Subcutaneous abdominal adipose tissue (tissue), 5 donors: ENCODE measurements at regions not wholly inside any gene's neighbourhood (a gene's known extent, or its start where the extent isn't known, plus 50 kb on each side); places are given as distances from the start of the nearest gene placed in this dataset.

Experiments used
- H3K27ac ChIP-seq: one replicate; pipeline ENCODE4 v1.7.0; 2013; ENCODE audit warnings: low read depth, mild to moderate bottlenecking, inconsistent platforms, low read length, moderate library complexity
- H3K27me3 ChIP-seq, 5 donors: one replicate each; pipeline ENCODE4 v1.7.0; 2013; ENCODE audit warnings: low read length in 5 of 5, inconsistent platforms in 1 of 5; ENCODE audit not compliant: control insufficient read depth in 5 of 5, insufficient read depth in 4 of 5
- H3K36me3 ChIP-seq, 5 donors: one replicate each; pipeline ENCODE4 v1.7.0; 2013; ENCODE audit warnings: low read length in 5 of 5; ENCODE audit not compliant: control insufficient read depth in 5 of 5, insufficient read depth in 5 of 5
- H3K4me1 ChIP-seq, 5 donors: one replicate each; pipeline ENCODE4 v1.7.0; 2013; ENCODE audit warnings: low read length in 5 of 5, mild to moderate bottlenecking in 3 of 5, moderate library complexity in 1 of 5; ENCODE audit not compliant: control insufficient read depth in 5 of 5, insufficient read depth in 5 of 5
- H3K4me3 ChIP-seq, 5 donors: one replicate each; pipeline ENCODE4 v1.7.0; 2013; ENCODE audit warnings: low read length in 5 of 5, low read depth in 1 of 5
- H3K9ac ChIP-seq, 5 donors: one replicate each; pipeline ENCODE4 v1.7.0; 2013; ENCODE audit warnings: low read length in 5 of 5, mild to moderate bottlenecking in 4 of 5, moderate library complexity in 3 of 5
- H3K9me3 ChIP-seq, 5 donors: one replicate each; pipeline ENCODE4 v1.7.0; 2013; ENCODE audit warnings: low read length in 5 of 5; ENCODE audit not compliant: control insufficient read depth in 5 of 5
- donor health status: healthy.
- donor health status: healthy.
- donor health status: healthy.
- donor health status: healthy.
- donor health status: healthy.

- H3K9me3 ChIP-seq: peaks cover 0 to 21% (median 16%) of the 10 kb centered on the region in 5 donors
These were observed 2614.2 kb downstream of the PCDH7 start for GRCh38 chr4:33334416-33334815.

GRCh38 chr4:33339762-33340161 is 2619.6 kb downstream of the PCDH7 start:
- H3K36me3 ChIP-seq: no peaks in the 10 kb centered on the region
- H3K4me3 ChIP-seq: no peak overlapping the region
- no peaks in the 10 kb centered on the region for H3K4me1 ChIP-seq
- no peak overlapping the region for H3K9ac ChIP-seq
- H3K9me3 ChIP-seq: peaks cover 0 to 12% (median 7%) of the 10 kb centered on the region in 5 donors
- H3K27me3 ChIP-seq: no peaks in the 10 kb centered on the region
- no peak overlapping the region for H3K27ac ChIP-seq

More at GRCh38 chr4:33334416-33334815, 2614.2 kb downstream of the PCDH7 start:
- H3K4me3 ChIP-seq: no peak overlapping the region
- H3K27ac ChIP-seq: no peak overlapping the region
- no peak overlapping the region for H3K9ac ChIP-seq
- no peaks in the 10 kb centered on the region for H3K36me3 ChIP-seq
- H3K4me1 ChIP-seq: no peaks in the 10 kb centered on the region
- peaks cover 0 to 3% (median 0%) of the 10 kb centered on the region in 5 donors for H3K27me3 ChIP-seq

- no peaks in the 10 kb centered on the region for H3K4me1 ChIP-seq
- H3K9me3 ChIP-seq: peaks cover 0 to 12% (median 7%) of the 10 kb centered on the region in 5 donors
- no peak overlapping the region for H3K9ac ChIP-seq
- no peaks in the 10 kb centered on the region for H3K36me3 ChIP-seq
- H3K4me3 ChIP-seq: no peak overlapping the region
- H3K27ac ChIP-seq: no peak overlapping the region
- H3K27me3 ChIP-seq: no peaks in the 10 kb centered on the region
These were observed 2620.0 kb downstream of the PCDH7 start for GRCh38 chr4:33340168-33340567.

GRCh38 chr4:33349376-33349775 is 2629.2 kb downstream of the PCDH7 start:
- Histone ChIP-seq H3K4me3 (no peak overlapping the region), H3K27ac (no peak overlapping the region), H3K4me1 (no peaks in the 10 kb centered on the region), H3K36me3 (no peaks in the 10 kb centered on the region), H3K9ac (no peak overlapping the region), H3K9me3 (no peaks in the 10 kb centered on the region), H3K27me3 (no peaks in the 10 kb centered on the region)

GRCh38 chr4:33357121-33357520 is 2637.0 kb downstream of the PCDH7 start:
- Histone ChIP-seq H3K9ac (no peak overlapping the region), H3K27ac (no peak overlapping the region), H3K4me1 (no peaks in the 10 kb centered on the region), H3K27me3 (no peaks in the 10 kb centered on the region), H3K36me3 (no peaks in the 10 kb centered on the region), H3K9me3 (no peaks in the 10 kb centered on the region), H3K4me3 (no peak overlapping the region)

- H3K4me1 ChIP-seq: no peaks in the 10 kb centered on the region
- no peak overlapping the region for H3K4me3 ChIP-seq
- H3K36me3 ChIP-seq: no peaks in the 10 kb centered on the region
- peaks cover 0 to 3% (median 0%) of the 10 kb centered on the region in 5 donors for H3K9me3 ChIP-seq
- no peak overlapping the region for H3K9ac ChIP-seq
- H3K27ac ChIP-seq: no peak overlapping the region
- H3K27me3 ChIP-seq: no peaks in the 10 kb centered on the region
These were observed 2649.3 kb downstream of the PCDH7 start for GRCh38 chr4:33369446-33369845.

- Histone ChIP-seq H3K36me3 (no peaks in the 10 kb centered on the region), H3K27me3 (no peaks in the 10 kb centered on the region), H3K4me1 (no peaks in the 10 kb centered on the region), H3K9me3 (peaks cover 0 to 10% (median 9%) of the 10 kb centered on the region in 5 donors), H3K4me3 (no peak overlapping the region), H3K27ac (no peak overlapping the region), H3K9ac (no peak overlapping the region)
These were observed 2661.6 kb downstream of the PCDH7 start for GRCh38 chr4:33381816-33382215.

GRCh38 chr4:33386764-33387163 is 2666.6 kb downstream of the PCDH7 start:
- Histone ChIP-seq H3K9ac (no peak overlapping the region), H3K27ac (no peak overlapping the region), H3K27me3 (no peaks in the 10 kb centered on the region), H3K4me1 (no peaks in the 10 kb centered on the region), H3K9me3 (peaks cover 0 to 10% (median 9%) of the 10 kb centered on the region in 5 donors), H3K4me3 (no peak overlapping the region), H3K36me3 (no peaks in the 10 kb centered on the region)

GRCh38 chr4:33390976-33391375 is 2670.8 kb downstream of the PCDH7 start:
- no peak overlapping the region for H3K9ac ChIP-seq
- no peaks in the 10 kb centered on the region for H3K9me3 ChIP-seq
- no peaks in the 10 kb centered on the region for H3K4me1 ChIP-seq
- H3K27me3 ChIP-seq: no peaks in the 10 kb centered on the region
- H3K27ac ChIP-seq: no peak overlapping the region
- H3K4me3 ChIP-seq: no peak overlapping the region
- H3K36me3 ChIP-seq: no peaks in the 10 kb centered on the region

GRCh38 chr4:33395731-33396485 is 2675.7 kb downstream of the PCDH7 start:
- Histone ChIP-seq H3K27me3 (no peaks in the 10 kb centered on the region), H3K9me3 (peaks cover 0 to 3% (median 0%) of the 10 kb centered on the region in 5 donors), H3K27ac (no peak overlapping the region), H3K4me1 (no peaks in the 10 kb centered on the region), H3K4me3 (no peak overlapping the region), H3K9ac (no peak overlapping the region), H3K36me3 (no peaks in the 10 kb centered on the region)
